A673 (cell line): ENCODE measurements at regions not wholly inside any gene's neighbourhood (a gene's known extent, or its start where the extent isn't known, plus 50 kb on each side); places are given as distances from the start of the nearest gene placed in this dataset.

ENCODE experiments used
- EZH2 ChIP-seq: fragments of 200-600 bp; sonication (generic); IDR thresholded peaks from 2 replicates; pipeline ENCODE4 v1.6.1; 2017; ENCODE audit warnings: borderline replicate concordance, low read depth, mild to moderate bottlenecking, mixed read lengths, antibody characterized with exemption, low read length; ENCODE audit not compliant: poor library complexity, severe bottlenecking
- TF ChIP-seq, protein P1 (sequence below): fragments of 300-800, 200-600 bp; sonication (generic); conservative IDR thresholded peaks from 2 replicates; pipeline ENCODE4 v1.5.1; 2017; ENCODE audit warnings: low read depth, mild to moderate bottlenecking, antibody characterized with exemption, low read length, moderate library complexity, mixed read lengths

- no peak for TF ChIP-seq EZH2
- TF ChIP-seq, protein P1, sequence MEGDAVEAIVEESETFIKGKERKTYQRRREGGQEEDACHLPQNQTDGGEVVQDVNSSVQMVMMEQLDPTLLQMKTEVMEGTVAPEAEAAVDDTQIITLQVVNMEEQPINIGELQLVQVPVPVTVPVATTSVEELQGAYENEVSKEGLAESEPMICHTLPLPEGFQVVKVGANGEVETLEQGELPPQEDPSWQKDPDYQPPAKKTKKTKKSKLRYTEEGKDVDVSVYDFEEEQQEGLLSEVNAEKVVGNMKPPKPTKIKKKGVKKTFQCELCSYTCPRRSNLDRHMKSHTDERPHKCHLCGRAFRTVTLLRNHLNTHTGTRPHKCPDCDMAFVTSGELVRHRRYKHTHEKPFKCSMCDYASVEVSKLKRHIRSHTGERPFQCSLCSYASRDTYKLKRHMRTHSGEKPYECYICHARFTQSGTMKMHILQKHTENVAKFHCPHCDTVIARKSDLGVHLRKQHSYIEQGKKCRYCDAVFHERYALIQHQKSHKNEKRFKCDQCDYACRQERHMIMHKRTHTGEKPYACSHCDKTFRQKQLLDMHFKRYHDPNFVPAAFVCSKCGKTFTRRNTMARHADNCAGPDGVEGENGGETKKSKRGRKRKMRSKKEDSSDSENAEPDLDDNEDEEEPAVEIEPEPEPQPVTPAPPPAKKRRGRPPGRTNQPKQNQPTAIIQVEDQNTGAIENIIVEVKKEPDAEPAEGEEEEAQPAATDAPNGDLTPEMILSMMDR: no peak
Observed at GRCh38 chr3:157705258-157705657, 202.0 kb upstream of the VEPH1 start.
